Activated CD4-positive, alpha-beta memory T cell treated with anti-CD3 and anti-CD28 coated beads for 36 hours (primary cell): ENCODE measurements at regions not wholly inside any gene's neighbourhood (a gene's known extent, or its start where the extent isn't known, plus 50 kb on each side); places are given as distances from the start of the nearest gene placed in this dataset.
"Not testable (repeated sequence)": the region's sequence is repeated elsewhere in the genome, so short reads cannot be mapped to it uniquely, and the experiment has no call there.

Experiments used
- CTCF ChIA-PET: fragments of 350-600 bp; sonication (Branson Sonifier 250); formaldehyde crosslinking; loops from one replicate; lab custom pipeline; 2021; ENCODE audit warnings: antibody characterized with exemption, inconsistent platforms; lab: Charles Lee
- POLR2A ChIA-PET: fragments of 350-600 bp; sonication (Branson Sonifier 250); formaldehyde crosslinking; loops from one replicate; lab custom pipeline; 2021; ENCODE audit warnings: antibody characterized with exemption; lab: Charles Lee
- DNase-seq: peaks from one replicate; pipeline ENCODE4 v3.0.0-alpha.2; 2020
- H3K27ac Mint-ChIP-seq: one replicate; pipeline ENCODE4 v1.8.0; 2021; ENCODE audit warnings: mixed read lengths
- H3K27me3 Mint-ChIP-seq: one replicate; pipeline ENCODE4 v1.8.0; 2021; ENCODE audit warnings: mixed read lengths
- H3K36me3 Mint-ChIP-seq: one replicate; pipeline ENCODE4 v1.8.0; 2021; ENCODE audit warnings: mixed read lengths
- H3K4me1 Mint-ChIP-seq: one replicate; pipeline ENCODE4 v1.8.0; 2021; ENCODE audit warnings: low read depth, mixed read lengths
- H3K4me3 Mint-ChIP-seq: one replicate; pipeline ENCODE4 v1.8.0; 2021; ENCODE audit warnings: mild to moderate bottlenecking, mixed read lengths
- H3K9me3 Mint-ChIP-seq: one replicate; pipeline ENCODE4 v1.8.0; 2021; ENCODE audit warnings: mixed read lengths
- intact Hi-C: fragments of 100-400 bp; cut with micrococcal nuclease; formaldehyde crosslinking; loops from one replicate; pipeline ENCODE4 v1.15.1; 2023

GRCh38 chr6:4253604-4254231 lies 118.3 kb upstream of the ECI2 start:
- CTCF ChIA-PET: interaction anchor here (0.5 kb wide), 1 partner anchor 8 kb away, joined by 3 read pairs; no protein-coding TSS in a partner anchor
- no peak overlapping the region for H3K4me3 Mint-ChIP-seq
- POLR2A ChIA-PET: no interaction called here
- H3K27me3 Mint-ChIP-seq: peaks cover 7% of the 10 kb centered on the region
- no peaks in the 10 kb centered on the region for H3K9me3 Mint-ChIP-seq
- no peaks in the 10 kb centered on the region for H3K4me1 Mint-ChIP-seq
- H3K36me3 Mint-ChIP-seq: no peaks in the 10 kb centered on the region
- intact Hi-C loops: no loop called here
- DNase-seq: no peak
- H3K27ac Mint-ChIP-seq: no peak overlapping the region

GRCh38 chr6:4252445-4252844 lies 117.1 kb upstream of the ECI2 start:
- H3K27me3 Mint-ChIP-seq, H3K27ac Mint-ChIP-seq, CTCF ChIA-PET, DNase-seq, POLR2A ChIA-PET, intact Hi-C loops, H3K9me3 Mint-ChIP-seq, H3K36me3 Mint-ChIP-seq, H3K4me1 Mint-ChIP-seq, H3K4me3 Mint-ChIP-seq: not testable (repeated sequence)

DNA sequence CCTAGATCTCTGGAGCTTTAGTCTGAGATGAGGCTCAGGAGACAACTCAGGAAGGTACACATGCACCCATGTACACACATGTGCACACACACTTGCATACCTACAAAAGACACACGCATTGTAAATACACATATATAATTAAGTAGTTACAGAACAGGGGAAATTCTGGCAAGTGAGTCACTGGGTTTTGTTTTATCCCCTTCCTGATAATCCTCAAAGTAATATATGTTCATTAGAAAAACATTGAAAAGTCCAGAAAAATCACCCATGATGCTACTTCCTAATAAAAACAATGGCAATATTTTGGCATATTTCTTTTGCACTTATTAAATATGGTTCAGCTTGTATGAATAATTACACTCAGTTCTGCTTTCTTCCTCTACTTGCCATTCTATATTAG lies 115.3 kb upstream of the ECI2 start:
- Mint-ChIP-seq H3K4me3 (no peak overlapping the region), H3K4me1 (no peaks in the 10 kb centered on the region), H3K9me3 (peaks cover 3% of the 10 kb centered on the region), H3K27ac (no peak overlapping the region), H3K36me3 (no peaks in the 10 kb centered on the region), H3K27me3 (peaks cover 9% of the 10 kb centered on the region)
- ChIA-PET CTCF (no interaction called here), POLR2A (no interaction called here)
- intact Hi-C loops: no loop called here
- DNase-seq: no peak

- intact Hi-C loops, CTCF ChIA-PET, H3K27me3 Mint-ChIP-seq, DNase-seq, POLR2A ChIA-PET, H3K4me3 Mint-ChIP-seq, H3K27ac Mint-ChIP-seq, H3K36me3 Mint-ChIP-seq, H3K4me1 Mint-ChIP-seq: not testable (repeated sequence)
- H3K9me3 Mint-ChIP-seq: peaks cover 25% of the 10 kb centered on the region
These were observed 108.5 kb upstream of the ECI2 start for GRCh38 chr6:4243832-4244231.

DNA sequence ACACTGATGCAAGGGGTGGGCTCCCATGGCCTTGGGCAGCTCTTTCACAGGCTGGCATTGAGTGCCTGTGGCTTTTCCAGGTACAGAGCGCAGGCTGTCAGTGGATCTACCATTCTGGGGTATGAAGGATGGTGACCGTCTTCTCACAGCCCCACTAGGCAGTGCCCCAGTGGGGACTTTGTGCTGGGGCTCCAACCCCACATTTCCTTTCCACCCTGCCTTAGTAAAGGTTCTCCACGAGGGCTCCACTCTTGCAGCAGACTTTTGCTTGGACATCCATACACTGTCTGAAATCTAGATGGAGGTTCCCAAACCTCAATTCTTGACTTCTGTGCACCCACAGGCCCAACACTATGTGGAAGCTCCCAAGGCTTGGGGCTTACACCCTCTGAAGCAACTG lies 107.9 kb upstream of the ECI2 start:
- Mint-ChIP-seq H3K27ac (no peak overlapping the region), H3K27me3 (peaks cover 7% of the 10 kb centered on the region), H3K9me3 (peaks cover 23% of the 10 kb centered on the region), H3K4me3 (no peak overlapping the region), H3K4me1 (no peaks in the 10 kb centered on the region), H3K36me3 (no peaks in the 10 kb centered on the region)
- ChIA-PET CTCF (no interaction called here), POLR2A (no interaction called here)
- intact Hi-C loops: no loop called here
- DNase-seq: no peak

DNA sequence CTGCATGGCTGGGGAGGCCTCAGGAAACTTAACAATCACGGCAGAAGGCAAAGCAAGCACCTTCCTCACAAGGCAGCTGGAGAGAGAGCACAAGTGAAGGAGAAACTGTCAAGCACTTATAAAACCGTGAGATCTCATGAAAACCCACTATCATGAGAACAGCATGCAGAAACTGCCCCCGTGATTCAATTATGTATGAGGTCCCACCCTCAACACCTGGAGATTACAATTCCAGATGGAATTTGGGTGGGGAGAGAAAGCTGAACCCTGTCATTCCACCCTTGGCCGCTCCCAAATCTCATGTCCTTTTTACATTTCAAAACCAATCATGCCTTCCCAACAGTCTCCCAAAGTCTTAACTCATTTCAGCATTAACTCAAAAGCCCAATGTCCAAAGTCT lies 107.2 kb upstream of the ECI2 start:
- Mint-ChIP-seq H3K27ac (no peak overlapping the region), H3K4me1 (no peaks in the 10 kb centered on the region), H3K4me3 (no peak overlapping the region), H3K36me3 (no peaks in the 10 kb centered on the region), H3K9me3 (peaks cover 23% of the 10 kb centered on the region), H3K27me3 (peaks cover 7% of the 10 kb centered on the region)
- CTCF ChIA-PET: no interaction called here
- DNase-seq: no peak
- POLR2A ChIA-PET: no interaction called here
- intact Hi-C loops: no loop called here

GRCh38 chr6:4240148-4240547 lies 104.8 kb upstream of the ECI2 start:
- Mint-ChIP-seq H3K9me3 (peaks cover 22% of the 10 kb centered on the region), H3K4me3 (no peak overlapping the region), H3K36me3 (no peaks in the 10 kb centered on the region), H3K27me3 (peaks cover 7% of the 10 kb centered on the region), H3K27ac (no peak overlapping the region), H3K4me1 (no peaks in the 10 kb centered on the region)
- POLR2A ChIA-PET: no interaction called here
- CTCF ChIA-PET: no interaction called here
- DNase-seq: no peak
- intact Hi-C loops: no loop called here

GRCh38 chr6:4225161-4225872 lies 89.9 kb upstream of the ECI2 start:
- H3K36me3 Mint-ChIP-seq: no peaks in the 10 kb centered on the region
- CTCF ChIA-PET: interaction anchor here (0.9 kb wide), 1 partner anchor 15 kb away, joined by 3 read pairs; no protein-coding TSS in a partner anchor
- H3K27ac Mint-ChIP-seq: no peak overlapping the region
- H3K4me3 Mint-ChIP-seq: no peak overlapping the region
- intact Hi-C loops: no loop called here
- H3K27me3 Mint-ChIP-seq: peaks cover 21% of the 10 kb centered on the region
- peaks cover 4% of the 10 kb centered on the region for H3K4me1 Mint-ChIP-seq
- POLR2A ChIA-PET: no interaction called here
- DNase-seq: no peak
- peaks cover 8% of the 10 kb centered on the region for H3K9me3 Mint-ChIP-seq

DNA sequence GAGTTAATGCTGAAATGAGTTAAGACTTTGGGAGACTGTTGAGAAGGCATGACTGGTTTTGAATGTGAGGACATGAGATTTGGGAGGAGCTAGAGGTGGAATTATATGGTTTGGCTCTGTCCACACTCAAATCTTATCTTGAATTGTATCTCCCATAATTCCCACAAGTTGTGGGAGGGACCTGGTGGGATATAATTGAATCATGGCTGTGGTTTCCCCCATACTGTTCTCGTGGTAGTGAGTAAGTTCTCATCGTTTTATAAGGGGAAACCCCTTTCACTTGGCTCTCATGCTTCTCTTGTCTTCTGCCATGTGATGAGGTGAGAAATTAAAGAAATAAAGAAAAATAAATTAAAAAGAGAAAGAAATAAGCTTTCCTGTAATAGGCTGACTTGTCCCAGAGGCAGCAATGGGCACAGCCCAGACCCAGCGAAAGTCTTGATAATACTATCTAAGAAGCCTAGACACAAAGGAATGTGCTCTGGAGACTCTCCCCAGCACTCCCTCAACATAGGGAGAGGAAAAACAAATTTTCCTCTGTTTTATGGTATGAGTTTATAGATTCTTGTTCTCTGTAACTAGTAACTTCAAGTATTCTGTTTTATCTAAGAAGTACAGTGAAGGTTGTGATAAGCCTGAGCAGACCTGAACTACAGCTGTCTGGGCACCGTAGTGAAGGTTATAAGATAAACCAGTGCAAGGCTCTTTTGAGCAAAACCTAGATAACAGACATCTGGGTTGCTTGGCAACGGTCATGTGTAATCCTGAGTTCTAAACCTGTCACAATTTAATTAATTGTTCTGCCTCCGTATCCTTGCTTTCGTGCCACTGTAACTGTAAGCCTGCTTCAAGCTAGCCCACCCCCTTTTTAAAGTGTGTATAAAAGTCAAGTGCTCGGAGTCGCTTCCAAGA lies 88.9 kb upstream of the ECI2 start:
- ChIA-PET POLR2A (no interaction called here), CTCF (no interaction called here)
- H3K4me3 Mint-ChIP-seq: no peak overlapping the region
- H3K9me3 Mint-ChIP-seq: peaks cover 6% of the 10 kb centered on the region
- intact Hi-C loops: no loop called here
- no peaks in the 10 kb centered on the region for H3K36me3 Mint-ChIP-seq
- peaks cover 20% of the 10 kb centered on the region for H3K27me3 Mint-ChIP-seq
- H3K4me1 Mint-ChIP-seq: peaks cover 4% of the 10 kb centered on the region
- no peak overlapping the region for H3K27ac Mint-ChIP-seq
- no peak for DNase-seq

DNA sequence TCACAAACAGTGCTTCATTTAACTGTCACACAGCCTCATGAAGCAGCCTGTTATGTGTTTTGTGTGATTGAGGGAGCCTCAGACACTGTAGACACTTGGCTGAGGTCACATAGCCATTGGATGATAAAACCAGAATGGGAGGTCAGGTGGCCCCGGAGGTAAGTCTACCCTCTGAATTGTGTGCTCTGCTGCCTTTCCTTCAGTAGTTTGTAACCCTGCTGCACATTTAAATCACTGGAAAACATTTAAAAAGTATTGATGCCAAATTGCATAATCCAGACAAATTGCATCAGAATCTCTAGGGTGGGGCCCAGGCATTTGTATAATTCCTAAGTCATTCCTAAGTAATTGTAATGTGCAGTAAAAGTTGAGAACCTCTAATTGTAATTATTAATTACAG lies 85.2 kb upstream of the ECI2 start:
- Mint-ChIP-seq H3K27ac (no peak overlapping the region), H3K9me3 (peaks cover 6% of the 10 kb centered on the region), H3K27me3 (peaks cover 12% of the 10 kb centered on the region), H3K36me3 (no peaks in the 10 kb centered on the region), H3K4me1 (peaks cover 4% of the 10 kb centered on the region), H3K4me3 (no peak overlapping the region)
- intact Hi-C loops: no loop called here
- CTCF ChIA-PET: interaction anchor here (1.7 kb wide), 1 partner anchor 10 kb away, joined by 5 read pairs; no protein-coding TSS in a partner anchor
- POLR2A ChIA-PET: no interaction called here
- no peak for DNase-seq

GRCh38 chr6:4218619-4219317 lies 83.4 kb upstream of the ECI2 start:
- H3K36me3 Mint-ChIP-seq, CTCF ChIA-PET, H3K27ac Mint-ChIP-seq, POLR2A ChIA-PET, H3K4me3 Mint-ChIP-seq, H3K4me1 Mint-ChIP-seq, intact Hi-C loops, DNase-seq: not testable (repeated sequence)
- Mint-ChIP-seq H3K9me3 (peaks cover 19% of the 10 kb centered on the region), H3K27me3 (peaks cover 12% of the 10 kb centered on the region)

- ChIA-PET POLR2A (no interaction called here), CTCF (no interaction called here)
- no peak overlapping the region for H3K4me3 Mint-ChIP-seq
- H3K27me3 Mint-ChIP-seq: no peaks in the 10 kb centered on the region
- H3K9me3 Mint-ChIP-seq: peaks cover 26% of the 10 kb centered on the region
- no peak overlapping the region for H3K27ac Mint-ChIP-seq
- intact Hi-C loops: loop anchor here (5.0 kb wide), 2 partner anchors 55 to 155 kb away; no protein-coding TSS in a partner anchor
- DNase-seq: no peak
- H3K36me3 Mint-ChIP-seq: peaks cover 5% of the 10 kb centered on the region
- H3K4me1 Mint-ChIP-seq: peaks cover 13% of the 10 kb centered on the region
These were observed 77.2 kb upstream of the ECI2 start for GRCh38 chr6:4212588-4212987.
